SH-SY5Y (cell line): ENCODE measurements at regions not wholly inside any gene's neighbourhood (a gene's known extent, or its start where the extent isn't known, plus 50 kb on each side); places are given as distances from the start of the nearest gene placed in this dataset.

ENCODE experiments used
- GATA2 ChIP-seq: IDR thresholded peaks from 2 replicates; pipeline ENCODE4 v1.6.1; 2011; ENCODE audit warnings: mild to moderate bottlenecking, low read depth, low read length
- GATA3 ChIP-seq: IDR thresholded peaks from 2 replicates; pipeline ENCODE4 v1.6.1; 2011; ENCODE audit warnings: low read depth, mild to moderate bottlenecking, low read length, moderate library complexity

DNA sequence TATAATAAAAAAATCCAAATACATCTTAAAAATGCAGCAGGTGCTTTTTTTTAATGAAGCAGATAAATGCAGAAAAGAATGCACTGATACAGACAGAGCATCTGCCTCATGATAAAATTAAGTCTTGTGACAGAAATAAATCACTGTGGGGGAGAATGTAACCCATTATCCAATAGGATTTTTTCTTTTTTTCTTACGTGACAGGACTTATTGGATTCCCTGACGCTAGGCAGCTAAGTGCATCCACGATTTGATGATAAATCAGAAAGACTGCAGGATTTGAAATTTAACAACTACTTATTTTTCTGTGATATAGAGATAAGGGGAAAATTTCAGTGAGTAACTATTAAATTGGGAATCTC lies 110.6 kb upstream of the PPARGC1A start:
- TF ChIP-seq GATA3 = no peak
- no peak for TF ChIP-seq GATA2

DNA sequence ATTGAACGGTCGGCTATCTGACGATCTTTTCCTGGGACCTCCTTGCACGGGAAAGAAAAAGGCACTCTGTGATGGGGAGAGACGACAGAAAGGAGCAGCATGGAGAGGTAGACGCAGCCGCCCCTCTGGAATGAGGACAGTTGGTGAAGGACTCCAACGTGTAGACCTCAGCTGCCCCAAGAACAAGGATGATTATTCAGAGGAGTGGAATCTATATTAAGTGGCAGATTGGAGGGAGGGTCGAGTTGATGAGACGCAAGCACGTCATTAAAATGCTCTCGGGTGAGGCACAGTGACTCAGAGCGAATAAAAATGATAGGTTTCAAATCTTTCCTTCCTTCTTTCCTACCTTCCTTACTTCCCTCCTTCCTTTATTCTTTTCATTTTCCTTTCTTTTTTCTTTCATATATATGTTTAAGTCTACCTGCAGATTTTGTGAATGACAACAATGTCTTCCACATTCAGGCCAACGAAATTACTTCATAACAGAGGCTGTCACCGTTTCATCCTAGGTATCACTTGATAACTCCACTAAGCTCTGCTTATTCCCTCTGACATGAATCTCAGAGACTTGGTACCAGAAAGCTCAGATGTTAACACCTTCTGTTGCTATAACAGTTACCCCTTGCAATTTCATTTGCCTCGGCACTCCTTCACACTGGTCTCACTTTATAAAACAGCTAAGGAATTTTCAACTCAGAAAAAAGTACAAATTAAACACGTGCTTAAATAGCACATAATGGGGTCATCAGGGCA lies 110.0 kb upstream of the PPARGC1A start:
- no peak for TF ChIP-seq GATA2
- no peak for TF ChIP-seq GATA3

DNA sequence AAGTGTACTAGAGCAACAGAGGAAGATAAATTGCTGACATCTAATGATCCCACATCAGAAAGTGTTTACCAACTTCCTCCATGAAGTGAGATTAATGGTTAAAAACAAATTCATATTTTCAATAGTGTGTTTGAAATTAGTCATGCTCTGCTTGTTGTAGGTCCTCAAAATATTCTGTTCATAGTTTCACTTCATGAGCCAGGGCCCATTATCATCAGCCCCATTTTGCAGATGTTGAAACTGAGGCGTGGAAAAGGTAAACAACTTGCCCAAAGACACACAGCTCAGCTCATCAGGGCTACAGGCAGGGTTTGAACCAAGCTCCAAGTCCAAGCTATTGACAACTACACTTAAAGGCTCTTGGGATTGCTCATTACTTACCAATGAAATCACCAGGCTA lies 103.5 kb upstream of the PPARGC1A start:
- TF ChIP-seq GATA2 (no peak), GATA3 (no peak)

DNA sequence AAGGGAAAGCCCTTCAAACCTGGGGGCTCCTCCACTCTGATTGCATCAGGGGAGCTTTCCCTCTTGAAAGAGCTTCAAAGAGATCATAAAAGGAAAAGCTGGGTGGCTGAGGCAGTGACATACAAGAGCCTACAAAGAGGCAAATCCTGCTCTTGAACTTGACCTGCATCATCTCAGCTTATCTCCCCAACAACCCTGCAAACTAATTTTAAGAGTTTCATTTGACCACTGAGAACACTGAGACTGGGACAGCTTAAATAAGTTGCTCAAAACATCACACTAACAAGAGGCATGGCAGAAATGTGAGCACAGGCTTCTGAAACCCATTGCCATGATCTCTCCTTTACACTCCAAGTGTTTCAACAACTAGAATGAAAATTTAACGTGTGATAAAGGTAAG lies 101.6 kb upstream of the PPARGC1A start:
- TF ChIP-seq GATA3 = no peak
- TF ChIP-seq GATA2 = no peak

DNA sequence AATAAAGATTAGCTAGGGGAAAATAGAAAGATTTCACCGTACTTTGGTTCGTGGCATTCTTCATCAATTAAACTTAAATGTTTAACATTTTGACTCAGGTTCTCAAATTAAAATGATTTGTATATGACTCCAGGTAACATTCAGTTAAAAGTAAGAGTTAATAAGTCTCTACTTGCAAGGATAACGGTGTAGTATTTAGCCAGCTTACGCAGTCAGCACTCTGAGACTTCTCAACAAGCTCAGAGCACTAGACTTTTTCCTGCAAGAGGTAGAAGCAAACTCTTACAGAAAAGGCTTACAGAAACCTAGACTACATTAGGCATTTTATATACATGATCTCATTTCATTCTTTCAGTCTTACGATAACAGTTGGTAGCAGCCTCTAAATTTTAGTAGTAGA lies 96.4 kb upstream of the PPARGC1A start:
- TF ChIP-seq GATA2 = no peak
- TF ChIP-seq GATA3 = no peak

GRCh38 chr4:23981328-23981727 lies 91.5 kb upstream of the PPARGC1A start:
- TF ChIP-seq GATA3 = no peak
- no peak for TF ChIP-seq GATA2

DNA sequence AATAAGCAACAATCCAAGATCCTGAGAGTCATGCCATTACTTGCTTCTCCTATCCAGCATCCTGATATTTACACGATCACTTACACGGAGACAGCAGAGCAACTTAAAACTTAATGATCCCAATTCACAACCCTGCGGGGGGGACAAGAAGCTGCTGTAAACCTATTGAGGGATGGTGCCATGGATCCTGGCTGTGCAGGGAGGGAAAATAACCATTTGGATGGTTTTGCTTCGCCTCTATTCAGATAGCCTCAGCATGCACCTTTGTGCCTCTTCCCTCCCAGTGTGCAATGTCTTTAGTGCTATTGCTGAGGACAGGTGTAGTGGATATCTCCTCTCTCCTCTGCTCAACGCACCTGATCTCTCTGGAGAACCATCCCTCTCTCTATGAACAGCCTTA lies 89.7 kb upstream of the PPARGC1A start:
- TF ChIP-seq GATA3 (no peak), GATA2 (no peak)

DNA sequence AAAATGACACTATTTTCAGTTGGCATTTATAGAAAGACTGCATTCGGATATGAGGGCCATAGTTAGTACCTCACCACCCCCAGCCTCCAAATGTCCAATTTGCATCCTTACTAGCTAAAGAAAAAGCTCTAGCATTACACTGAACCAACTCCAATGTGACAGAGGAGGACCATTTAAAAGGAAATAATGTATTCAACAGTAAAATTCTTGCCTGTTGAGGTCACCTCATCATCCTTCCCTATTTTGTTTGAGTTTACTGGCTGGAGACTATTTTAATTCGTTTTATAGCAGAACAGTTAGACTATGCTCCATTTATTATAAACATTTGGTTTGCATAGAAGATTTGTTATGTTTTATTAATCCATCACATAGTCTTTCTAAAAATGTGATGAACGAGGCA lies 88.2 kb upstream of the PPARGC1A start:
- no peak for TF ChIP-seq GATA2
- TF ChIP-seq GATA3 = no peak

DNA sequence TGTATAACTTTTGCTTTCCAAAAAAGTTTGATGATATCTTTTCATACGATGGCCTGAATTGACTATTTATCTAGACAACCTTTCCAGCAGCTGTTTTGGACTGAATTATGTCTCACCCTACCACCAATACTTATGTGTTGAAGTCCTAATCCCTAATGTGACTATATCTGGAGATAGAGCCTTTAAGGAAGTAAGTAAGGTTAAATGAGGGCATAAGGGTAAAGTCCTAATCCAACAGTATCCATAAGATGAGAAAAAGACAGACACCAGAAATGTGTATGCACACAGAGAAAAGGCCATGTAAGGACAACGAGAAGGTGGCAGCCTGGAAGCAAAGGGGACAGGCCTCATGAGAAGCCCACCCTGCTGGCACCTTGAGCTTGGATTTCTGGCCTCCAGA lies 86.6 kb upstream of the PPARGC1A start:
- TF ChIP-seq GATA2 = no peak
- no peak for TF ChIP-seq GATA3

DNA sequence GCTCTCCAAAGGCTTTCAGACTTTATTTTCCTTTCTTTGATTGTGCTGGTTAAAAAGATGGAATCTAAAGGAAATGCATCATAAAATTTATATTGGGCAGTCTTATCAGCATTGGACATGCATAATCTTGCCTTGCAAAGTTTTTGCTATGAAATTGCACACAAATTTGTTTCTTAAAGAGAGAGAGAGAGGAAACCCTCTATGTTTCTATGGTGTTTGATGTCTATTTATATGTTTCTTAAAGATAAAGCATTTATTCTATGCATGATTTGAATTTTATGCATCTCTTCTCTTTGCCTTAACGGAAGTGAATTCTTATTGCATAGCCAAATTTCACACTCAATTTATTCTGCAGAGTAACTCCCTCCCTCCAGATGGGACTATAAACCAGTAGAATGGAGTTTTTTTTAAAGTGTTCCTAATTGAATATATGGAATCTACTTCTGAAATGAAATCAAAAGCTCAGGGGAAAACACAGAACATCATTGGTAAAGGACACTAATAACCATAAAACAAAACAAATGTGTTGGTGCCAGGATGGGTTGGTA lies 83.5 kb upstream of the PPARGC1A start:
- TF ChIP-seq GATA3 (no peak), GATA2 (no peak)

- no peak for TF ChIP-seq GATA2
- no peak for TF ChIP-seq GATA3
Measured at GRCh38 chr4:23972805-23973204, 83.0 kb upstream of the PPARGC1A start.

GRCh38 chr4:23972187-23972586 lies 82.3 kb upstream of the PPARGC1A start:
- TF ChIP-seq GATA2 = no peak
- TF ChIP-seq GATA3 = no peak

GRCh38 chr4:23970201-23970850 lies 80.5 kb upstream of the PPARGC1A start:
- TF ChIP-seq GATA3 (no peak), GATA2 (no peak)

GRCh38 chr4:23969635-23970145 lies 79.8 kb upstream of the PPARGC1A start:
- TF ChIP-seq GATA3 = no peak
- TF ChIP-seq GATA2 = no peak

GRCh38 chr4:23967281-23967680 lies 77.4 kb upstream of the PPARGC1A start:
- TF ChIP-seq GATA2 = no peak
- no peak for TF ChIP-seq GATA3
